Esophagus muscularis mucosa (tissue), 3 donors: ENCODE measurements at regions not wholly inside any gene's neighbourhood (a gene's known extent, or its start where the extent isn't known, plus 50 kb on each side); places are given as distances from the start of the nearest gene placed in this dataset.

ENCODE experiments used
- POLR2A ChIP-seq: fragments of 450-650 bp; IDR thresholded peaks from one replicate; pipeline ENCODE4 v1.6.1; 2017; ENCODE audit warnings: antibody characterized with exemption, moderate library complexity, mild to moderate bottlenecking, low read depth
- TF ChIP-seq, protein P1 (sequence below), 3 experiments: fragments of 200-600 bp in 2 of 3; fragments of 450-650 bp in 1 of 3; sonication (generic) in 2 of 3; IDR thresholded peaks; one replicate each; pipeline ENCODE4 v1.5.1; 2017 to 2019; ENCODE audit warnings: antibody characterized with exemption in 3 of 3, mild to moderate bottlenecking in 2 of 3, moderate library complexity in 1 of 3

GRCh38 chr1:22284906-22285548 lies 142.1 kb upstream of the WNT4 start:
- TF ChIP-seq, protein P1, sequence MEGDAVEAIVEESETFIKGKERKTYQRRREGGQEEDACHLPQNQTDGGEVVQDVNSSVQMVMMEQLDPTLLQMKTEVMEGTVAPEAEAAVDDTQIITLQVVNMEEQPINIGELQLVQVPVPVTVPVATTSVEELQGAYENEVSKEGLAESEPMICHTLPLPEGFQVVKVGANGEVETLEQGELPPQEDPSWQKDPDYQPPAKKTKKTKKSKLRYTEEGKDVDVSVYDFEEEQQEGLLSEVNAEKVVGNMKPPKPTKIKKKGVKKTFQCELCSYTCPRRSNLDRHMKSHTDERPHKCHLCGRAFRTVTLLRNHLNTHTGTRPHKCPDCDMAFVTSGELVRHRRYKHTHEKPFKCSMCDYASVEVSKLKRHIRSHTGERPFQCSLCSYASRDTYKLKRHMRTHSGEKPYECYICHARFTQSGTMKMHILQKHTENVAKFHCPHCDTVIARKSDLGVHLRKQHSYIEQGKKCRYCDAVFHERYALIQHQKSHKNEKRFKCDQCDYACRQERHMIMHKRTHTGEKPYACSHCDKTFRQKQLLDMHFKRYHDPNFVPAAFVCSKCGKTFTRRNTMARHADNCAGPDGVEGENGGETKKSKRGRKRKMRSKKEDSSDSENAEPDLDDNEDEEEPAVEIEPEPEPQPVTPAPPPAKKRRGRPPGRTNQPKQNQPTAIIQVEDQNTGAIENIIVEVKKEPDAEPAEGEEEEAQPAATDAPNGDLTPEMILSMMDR (IDR thresholded peaks at IDR 0.05), result no peak
- no peak for TF ChIP-seq POLR2A
